NCI-H1105 treated with DMSO at 0.1 percent for 48 hours (cell line): ENCODE measurements at regions not wholly inside any gene's neighbourhood (a gene's known extent, or its start where the extent isn't known, plus 50 kb on each side); places are given as distances from the start of the nearest gene placed in this dataset.

Source experiments
- DNase-seq: peaks from one replicate; lab custom pipeline; 2025; lab: John Stamatoyannopoulos, UW

DNA sequence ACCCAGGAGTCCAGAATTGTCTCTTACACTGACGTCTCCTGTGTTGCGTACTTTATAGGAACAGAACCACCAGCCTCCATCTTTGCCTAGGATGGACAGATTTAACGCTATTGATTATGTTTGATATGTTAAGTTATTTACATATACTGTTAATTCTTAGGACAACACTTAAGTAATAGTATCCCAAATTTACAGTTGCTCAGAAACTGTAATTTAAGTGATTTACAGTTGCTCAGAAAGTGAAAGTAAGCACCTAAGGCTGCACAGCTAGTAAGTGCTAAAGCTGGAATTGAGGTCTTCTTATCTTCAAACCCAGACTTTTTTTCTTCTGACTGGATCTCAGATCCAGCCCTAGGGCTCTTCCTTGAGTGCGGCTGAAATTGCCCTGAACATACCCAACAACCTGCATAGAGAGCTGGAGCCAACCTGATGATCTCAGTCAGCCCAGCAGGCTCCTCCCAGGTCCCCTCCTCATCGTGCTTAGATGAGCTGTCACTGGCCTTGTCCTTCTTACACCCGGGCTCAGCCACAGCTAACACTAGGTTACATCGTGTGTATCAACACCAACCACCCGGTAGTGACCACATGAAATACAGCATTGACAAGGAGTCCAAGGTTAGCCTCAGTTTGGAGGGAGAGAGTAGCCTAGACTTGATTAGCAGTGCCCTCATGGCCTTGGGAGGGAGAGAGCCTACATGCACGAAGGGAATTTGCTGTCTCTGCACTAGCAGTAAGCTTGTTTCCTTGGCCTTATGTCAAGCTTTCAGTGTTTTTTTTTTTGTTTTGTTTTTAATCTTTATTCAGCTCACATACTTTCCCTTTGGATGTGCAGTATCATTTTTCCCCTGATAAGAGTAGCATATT lies 111.1 kb upstream of the ARHGAP5 start:
- DNase-seq = no peak

DNA sequence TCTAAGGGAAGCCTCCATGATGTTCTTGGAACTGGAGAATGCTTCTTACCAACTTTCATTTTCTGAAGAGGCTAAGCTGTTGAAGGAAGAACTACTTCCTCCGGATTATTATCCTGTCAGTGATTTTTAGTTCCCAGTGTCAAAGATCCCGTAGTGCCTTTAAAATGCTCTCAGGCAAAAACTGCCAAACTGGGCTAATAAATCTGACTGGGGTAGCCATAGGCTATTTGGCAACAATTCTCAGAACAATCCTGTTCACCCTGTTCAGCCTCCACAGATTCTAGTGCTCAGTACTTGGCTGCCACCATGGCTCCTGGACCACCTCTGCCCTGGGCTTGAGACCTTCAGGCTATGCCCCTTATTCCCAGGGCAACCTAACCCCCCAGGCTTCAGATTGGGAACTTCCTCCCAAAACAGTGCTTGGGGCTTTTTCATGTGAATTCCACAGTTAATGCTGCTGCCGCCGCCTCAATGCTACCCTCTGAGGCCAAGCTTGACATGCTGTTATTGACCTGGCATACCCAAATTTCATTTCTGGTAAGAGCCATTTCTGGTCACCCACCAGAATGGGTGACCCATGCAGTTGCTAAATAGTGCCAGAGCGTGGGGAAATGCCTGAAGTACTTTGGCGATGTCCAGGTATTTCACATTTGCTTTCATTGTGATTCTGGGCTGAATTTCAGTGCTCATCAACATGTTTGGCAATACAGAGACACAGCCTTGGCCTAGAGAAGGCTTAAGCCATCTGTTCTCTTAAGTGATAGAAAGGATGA lies 110.0 kb upstream of the ARHGAP5 start:
- DNase-seq = no peak

DNA sequence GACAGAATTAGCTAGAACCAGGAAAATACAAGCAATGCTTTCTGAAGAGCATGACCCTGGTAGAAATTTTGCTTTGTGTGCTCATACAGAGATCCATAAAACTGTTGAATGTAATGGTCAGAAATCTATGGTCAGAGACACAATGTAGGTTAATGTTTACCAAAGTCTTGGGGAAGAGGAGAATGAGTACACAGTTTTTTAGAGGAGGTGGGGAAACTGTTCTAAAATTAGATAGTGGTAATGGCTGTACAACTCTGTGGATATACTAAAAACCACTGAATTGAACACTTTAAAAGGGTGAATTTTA lies 109.5 kb upstream of the ARHGAP5 start:
- no peak for DNase-seq

DNA sequence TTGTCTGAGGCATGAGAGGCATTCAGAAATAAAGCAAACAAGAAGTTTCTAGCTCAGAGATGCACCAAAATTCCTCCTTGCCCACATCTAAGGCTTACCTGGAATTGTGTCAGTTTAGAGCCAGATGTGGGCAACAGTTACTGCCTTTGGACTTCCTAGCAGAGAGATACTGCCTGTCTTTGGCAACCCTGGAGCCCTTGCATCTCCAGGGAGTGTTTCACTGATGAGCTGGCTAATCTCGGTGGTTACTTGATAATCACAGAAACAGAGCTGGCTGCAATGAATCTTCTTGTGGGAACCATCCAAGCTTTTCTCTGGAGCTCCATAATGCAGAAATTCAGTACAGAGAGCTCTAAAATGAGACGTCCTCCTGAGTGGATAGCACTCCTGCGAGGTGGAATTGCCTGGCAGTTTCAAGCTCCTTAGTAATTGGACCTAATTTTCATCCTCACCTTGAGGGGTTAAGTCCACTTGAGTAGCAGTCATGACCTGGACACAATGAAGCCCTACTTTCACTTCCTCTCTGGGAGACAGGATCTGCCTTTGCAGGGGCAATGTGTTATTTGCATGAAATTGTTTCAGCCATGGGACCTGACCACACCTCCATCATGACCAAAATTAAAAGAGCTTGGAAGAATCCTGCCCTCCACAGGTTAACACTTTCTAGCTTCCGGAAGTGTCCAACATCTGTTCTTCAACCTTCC lies 108.8 kb upstream of the ARHGAP5 start:
- DNase-seq = no peak

DNA sequence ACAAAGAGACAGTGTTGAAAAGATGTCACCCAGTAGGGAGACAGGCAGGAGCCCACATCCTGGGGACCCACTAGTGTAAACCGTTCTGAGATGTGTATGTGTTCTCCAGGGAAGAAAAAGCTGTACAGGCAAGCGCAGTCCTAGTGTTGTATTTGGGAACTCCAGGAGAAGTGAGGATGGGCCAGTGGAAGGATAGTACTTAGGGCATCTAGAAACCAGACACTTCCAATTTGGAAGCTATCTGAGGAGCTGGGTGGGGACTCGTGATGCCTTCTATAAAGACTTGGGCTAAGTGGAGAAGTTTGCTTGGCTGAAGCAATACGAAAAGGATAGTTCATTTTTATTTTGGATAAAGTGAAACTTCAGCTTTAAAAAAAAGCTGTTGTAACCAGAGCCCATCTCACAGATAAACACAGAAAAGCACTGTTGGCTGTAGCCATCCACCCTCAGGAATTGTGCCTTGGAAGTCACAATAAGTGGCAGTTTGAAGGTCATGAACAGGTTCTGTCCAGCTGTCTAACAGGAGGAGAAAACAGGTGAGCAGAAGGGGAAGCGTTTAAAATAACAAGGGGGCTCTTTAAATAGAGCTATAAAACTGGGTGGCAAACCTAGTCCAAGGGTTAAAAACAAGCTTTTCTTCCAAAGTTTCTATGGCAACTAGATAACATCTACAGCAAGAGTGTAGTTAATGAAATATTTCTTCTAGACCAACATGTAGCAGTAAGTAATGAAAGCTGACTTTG lies 108.0 kb upstream of the ARHGAP5 start:
- DNase-seq = peak; percentile 31

DNA sequence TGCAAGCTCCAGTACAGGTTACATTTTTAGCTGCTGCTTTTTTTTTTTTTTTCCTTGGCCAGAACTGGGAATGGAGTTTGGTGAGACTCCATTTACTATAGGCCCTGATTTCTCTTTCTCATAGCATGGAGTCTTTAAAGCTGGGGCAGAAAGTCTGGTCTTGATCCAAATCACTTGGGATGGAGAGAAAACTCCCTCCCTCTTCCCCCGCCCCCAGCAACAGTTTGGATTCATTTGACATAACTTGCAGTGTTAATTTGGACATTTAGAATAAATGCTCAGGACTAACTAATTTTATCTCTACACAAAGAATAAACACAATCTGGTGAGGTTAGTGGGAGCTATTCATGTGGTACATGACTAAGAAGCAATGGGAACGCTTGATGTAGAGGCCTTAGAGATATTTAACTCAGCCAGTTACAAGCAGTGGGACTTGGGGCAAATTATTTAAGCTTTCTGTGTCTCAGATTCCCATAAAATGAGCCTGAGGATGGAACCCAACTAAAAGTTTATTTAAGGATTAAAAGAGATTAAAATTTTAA lies 107.3 kb upstream of the ARHGAP5 start:
- DNase-seq = no peak

DNA sequence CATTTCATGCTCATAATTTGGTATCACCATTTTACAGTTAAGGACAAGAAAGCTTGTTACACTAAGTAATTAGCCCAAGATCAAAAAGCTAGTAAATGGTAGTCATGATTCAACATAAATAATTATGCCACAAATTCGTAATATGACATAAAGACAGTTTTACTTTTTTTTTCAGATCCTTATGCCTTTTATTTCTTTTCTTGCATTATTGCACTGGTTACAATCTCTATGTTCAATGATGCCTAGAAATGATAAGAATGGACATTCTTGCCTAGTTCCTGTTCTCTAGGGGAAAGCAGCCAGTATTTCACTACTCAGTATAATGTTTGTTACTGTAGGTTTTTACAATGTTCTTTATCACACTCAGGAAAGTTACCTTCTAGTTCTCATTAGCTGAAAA lies 106.4 kb upstream of the ARHGAP5 start:
- no peak for DNase-seq

DNA sequence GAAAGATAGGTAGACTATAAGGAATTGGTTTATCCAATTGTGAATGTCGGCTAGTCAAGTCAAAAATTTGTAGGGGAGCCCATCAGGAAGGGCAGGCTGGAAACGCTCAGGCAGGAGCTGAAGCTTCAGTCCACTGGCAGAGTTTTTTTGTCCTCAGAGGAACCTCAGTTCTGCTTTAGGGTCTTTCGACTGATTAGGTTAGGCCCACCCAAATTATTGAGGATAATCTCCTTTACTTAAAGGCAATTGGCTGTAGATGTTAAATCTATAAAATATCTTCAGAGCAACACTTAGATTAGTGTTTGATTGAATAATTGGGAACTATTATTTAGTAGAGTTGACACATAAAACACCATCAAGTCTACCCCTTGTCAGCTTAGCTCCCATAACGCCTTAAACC lies 105.5 kb upstream of the ARHGAP5 start:
- DNase-seq = no peak

DNA sequence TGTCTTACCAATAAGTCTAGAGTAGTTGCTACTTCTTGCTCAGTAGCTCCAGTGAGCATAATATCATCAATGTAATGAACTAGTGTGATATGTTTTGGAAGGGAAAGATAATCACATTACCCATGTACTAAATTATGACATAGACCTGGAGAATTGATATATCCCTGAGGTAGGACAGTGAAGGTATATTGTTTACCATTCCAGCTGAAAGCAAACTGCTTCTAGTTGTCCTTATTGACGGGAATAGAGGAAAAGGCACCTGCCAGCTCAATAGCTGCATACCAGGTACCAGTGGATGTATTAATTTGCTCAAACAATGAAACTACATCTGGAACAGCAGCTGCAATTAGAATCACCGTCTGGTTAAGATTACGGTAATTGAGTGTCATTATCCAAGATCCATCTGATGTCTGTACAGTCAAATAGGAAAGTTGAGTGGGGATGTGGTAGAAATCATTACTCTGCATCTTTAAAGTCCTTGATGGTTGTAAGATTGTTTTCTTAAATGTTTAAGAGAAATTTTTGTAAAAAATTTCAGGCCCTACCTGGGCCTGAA lies 100.0 kb upstream of the ARHGAP5 start:
- DNase-seq = peak; percentile 66

DNA sequence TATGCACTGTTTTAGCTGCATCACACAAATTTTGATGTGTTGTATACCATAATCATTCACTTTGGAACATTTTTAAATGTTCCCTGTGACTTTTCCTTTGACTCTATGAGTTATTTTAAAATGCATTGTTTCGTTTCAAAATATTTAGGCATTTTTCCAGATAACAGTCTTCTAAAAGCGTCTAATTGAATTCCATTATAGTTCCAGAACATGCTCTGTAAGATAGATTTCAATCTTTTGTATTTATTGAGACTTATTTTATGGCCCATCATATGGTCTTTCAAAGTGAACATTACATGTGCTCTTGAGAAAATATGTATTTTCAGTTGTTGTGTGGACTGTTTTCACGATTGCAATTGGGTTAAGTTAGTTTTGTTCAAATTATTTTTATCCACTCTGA lies 98.7 kb upstream of the ARHGAP5 start:
- no peak for DNase-seq

DNA sequence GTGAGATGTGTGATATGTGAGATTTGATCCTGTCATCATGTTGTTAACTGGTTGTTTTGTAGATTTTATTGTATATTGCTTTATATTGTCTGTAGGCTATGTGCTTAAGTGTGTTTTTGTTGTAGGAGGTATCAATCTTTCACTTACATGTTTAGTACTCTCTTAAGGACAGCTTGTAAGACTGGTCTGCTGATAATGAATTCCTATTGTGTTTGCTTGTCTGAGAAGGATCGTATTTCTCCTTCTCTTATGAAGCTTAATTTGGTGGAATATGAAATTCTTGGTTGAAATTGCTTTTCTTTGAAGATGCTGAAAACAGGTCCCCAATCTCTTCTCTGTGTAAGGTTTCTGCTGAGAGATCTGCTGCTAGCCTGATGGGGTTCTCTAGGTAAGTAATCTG lies 94.5 kb upstream of the ARHGAP5 start:
- no peak for DNase-seq

DNA sequence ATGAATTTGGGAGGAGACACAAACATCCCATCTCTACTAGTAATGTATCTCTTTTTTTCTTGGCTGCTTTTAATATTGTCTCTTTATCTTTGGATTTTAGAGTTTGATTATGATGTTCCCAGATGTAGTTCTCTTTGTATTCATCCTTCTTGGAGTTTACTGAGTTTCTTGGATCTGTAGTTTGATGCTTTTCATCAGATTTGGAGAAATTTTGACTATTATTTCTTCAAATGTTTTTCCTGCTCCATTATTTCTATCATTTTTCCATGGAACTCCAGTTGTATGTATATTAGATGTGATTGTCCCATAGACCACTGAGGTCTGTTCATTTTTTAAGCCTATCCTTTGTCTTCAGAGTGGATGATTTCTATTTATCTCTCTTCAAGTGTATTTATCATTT lies 90.7 kb upstream of the ARHGAP5 start:
- no peak for DNase-seq

DNA sequence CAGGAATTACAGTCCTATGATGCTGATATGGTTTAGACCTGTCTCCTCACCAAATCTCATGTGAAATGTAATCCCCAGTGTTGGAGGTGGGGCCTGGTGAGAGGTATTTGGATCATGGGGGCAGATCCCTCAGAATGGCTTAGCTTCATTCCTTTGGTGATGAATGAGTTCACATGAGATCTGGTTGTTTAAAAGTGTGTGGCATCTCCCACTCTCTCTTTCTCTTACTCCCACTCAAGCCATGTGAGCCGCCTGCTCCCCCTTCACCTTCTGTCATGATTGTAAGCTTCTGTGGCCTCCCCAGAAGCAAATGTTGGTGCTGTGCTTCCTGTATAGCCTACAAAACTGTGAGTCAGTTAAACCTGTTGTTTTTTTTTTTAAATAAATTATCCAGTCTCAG lies 89.4 kb upstream of the ARHGAP5 start:
- no peak for DNase-seq

DNA sequence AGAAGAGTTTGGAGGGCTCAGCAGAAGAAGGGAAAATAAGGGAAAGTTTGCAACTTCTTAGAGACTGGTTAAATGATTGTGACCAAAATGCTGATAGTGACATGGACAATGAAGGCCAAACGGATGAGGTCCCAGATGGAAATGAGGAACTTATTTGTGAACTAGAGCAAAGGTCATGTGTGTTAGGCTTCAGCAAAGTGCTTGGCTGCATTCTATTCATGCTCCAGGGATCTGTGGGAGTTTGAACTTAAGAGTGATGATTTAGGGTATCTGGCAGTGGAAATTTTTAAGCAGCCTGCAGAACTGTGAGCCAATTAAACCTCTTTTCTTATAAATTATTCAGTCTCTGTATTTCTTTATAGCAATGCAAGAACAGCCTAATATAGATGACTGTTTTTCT lies 88.9 kb upstream of the ARHGAP5 start:
- no peak for DNase-seq

DNA sequence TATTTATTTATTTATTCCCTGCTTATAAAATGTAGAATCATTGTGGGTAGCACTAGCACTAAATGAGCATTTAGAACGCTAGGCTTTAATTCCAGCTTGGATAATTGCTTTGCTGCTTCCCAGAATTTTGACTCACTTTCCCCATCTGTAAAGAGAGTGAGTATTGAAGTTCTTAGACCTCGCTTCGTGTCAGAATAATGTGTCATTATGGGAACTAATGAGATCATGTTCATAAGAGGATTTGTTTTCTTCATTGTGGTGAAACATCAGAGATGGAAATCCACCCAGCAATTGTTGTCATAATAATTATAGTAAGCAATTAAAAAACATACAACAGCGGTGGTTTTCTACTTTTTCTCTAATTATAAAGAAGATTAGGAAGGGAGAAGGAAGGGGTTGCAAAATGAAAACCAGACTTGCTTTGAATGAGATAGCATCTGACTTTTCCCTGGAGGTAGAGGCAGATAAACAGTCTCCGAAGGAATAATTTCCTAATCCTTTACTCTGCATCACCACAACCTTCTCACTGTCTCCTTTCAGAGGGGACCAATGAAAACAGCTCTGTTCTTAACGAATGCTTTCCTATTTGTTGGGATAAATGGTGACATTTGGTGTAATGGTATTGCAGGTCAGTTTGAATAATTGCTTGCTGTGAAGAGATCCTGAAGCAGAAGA lies 86.8 kb upstream of the ARHGAP5 start:
- no peak for DNase-seq

DNA sequence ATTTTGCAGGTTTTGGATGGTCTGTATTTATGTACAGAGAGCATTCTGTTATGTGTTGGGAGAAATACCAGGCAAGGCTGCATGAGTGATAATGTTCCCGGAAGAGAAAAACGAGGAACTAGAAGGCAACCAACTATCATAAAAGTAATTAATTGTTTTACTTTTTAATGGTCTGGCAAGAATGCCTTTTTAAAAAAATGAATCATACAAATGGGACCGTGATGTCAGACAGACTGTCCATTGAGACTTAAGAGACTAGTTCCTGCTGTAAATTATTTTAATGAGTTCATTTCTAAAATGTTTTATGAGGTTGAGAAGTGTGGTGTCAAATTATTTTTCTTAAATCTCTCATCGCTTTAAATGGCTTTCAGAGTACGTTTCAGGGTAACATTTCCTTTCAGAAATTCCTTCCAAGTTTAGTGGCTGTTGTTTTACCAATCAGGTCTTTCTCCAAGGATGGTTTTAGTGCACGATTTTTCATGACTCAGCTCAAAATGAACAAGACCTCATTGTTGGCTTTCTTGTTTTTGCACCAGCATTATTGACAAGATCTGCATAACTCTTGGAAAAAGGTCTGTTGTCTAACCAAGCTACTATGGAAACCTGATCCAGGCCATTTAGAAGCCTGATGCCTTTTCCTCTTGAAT lies 86.1 kb upstream of the ARHGAP5 start:
- DNase-seq = no peak

DNA sequence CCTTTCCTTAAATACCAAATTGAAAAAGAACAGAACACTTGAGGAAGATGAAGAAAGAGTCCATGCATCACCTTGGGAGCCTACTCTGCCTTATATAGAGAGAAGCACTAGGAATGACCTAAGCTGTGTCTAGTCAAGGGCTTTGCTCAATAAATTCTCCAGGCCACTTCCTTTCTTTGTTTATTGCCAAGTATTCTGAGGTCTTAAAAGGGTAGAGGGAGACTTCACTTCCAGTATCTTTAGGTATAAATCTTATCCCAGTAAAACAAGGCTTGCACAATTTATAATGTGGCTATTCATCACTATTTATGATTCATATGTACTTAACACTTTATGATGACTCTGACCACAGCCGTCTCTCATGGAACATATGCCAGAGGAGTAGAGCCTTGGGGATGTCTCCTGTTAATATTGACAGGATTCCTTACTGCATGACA lies 85.1 kb upstream of the ARHGAP5 start:
- DNase-seq = no peak

DNA sequence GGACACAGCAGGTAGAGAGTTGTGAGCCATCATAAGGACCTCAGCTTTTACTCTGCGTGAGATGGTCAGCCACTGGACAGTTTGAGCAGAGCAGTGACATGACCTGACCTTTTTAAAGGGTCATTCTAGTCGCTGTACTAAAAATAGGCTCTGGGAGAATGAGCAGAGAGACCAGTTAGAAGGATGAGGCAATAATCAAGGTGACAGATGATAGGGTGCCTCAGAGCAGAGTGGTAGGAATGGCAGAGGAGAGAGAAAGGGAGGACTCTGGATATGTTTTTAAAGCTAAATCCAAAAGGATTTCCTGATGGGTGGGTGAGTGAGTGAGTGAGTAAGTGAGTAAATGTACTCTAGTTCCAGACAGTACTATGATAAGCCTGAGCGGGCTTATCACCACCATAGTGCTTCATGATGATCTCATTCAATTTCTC lies 83.6 kb upstream of the ARHGAP5 start:
- no peak for DNase-seq

DNA sequence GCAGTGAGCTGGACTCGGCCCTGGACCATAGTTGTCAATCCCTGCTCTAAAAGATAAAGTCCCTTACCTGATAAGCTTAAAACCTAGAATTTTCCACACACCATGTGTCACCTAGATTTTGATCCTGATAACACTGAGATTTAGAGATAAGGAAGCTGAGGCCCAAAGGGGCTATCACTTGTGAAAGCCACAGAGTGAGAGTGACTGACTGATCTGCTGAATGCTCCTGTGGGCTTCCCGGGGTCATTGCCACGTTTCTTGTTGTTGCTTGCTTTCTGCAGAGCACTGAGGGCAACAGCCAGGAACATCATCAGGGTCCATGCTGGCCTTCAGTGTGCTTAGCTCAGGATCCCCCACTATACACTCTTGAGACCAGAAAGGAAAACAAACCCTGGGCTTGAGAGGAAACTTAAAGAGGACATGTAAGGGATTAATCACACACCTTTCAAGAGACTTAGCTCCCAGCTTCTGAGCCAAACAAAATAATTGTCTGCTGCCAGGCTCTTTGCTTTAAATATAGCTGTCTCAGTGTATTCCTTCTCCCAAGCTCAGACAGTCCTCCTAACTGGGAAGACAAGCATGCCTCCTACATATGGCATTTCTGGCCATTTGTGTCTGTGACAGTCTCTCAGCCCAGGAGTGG lies 82.6 kb upstream of the ARHGAP5 start:
- no peak for DNase-seq

DNA sequence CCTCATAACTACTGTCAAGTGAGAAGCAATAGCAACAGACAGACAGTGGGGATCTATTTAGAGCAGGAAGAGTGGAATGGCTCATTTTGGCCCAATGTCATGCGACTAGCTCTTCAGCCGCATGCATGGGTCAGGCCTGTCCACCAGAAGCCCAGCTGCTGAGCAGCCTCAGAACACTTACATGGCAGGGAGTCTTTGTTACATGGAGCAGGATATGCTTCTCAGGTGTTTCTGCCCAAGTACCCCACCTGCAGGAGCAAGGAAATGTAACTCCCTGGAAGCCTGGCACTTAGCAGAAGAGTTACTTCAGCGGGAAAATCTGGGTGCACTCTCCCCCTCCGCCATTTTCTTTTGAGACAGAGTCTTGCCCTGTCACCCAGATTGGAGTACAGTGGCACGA lies 73.5 kb upstream of the ARHGAP5 start:
- DNase-seq = no peak
